GM18870 (cell line): ENCODE measurements at regions not wholly inside any gene's neighbourhood (a gene's known extent, or its start where the extent isn't known, plus 50 kb on each side); places are given as distances from the start of the nearest gene placed in this dataset.
A peak's percentile ranks its signal among the peaks of the same experiment; 100 is the strongest.
"Not testable (repeated sequence)": the region's sequence is repeated elsewhere in the genome, so short reads cannot be mapped to it uniquely, and the experiment has no call there.

ENCODE experiments used
- ATAC-seq: cut with Tn5 transposase; IDR thresholded peaks from one replicate; pipeline ENCODE4 v1.9.1; 2021; ENCODE audit warnings: moderate library complexity; ENCODE audit not compliant: unreplicated experiment

GRCh38 chr4:184335520-184335919 lies 117.8 kb upstream of the ENPP6 start:
- no peak for ATAC-seq

- not testable (repeated sequence) for ATAC-seq
Observed at GRCh38 chr4:184333446-184333845, 115.8 kb upstream of the ENPP6 start.

- no peak for ATAC-seq
Observed at GRCh38 chr4:184331268-184331995, 113.8 kb upstream of the ENPP6 start.

GRCh38 chr4:184330517-184331094 lies 112.9 kb upstream of the ENPP6 start:
- ATAC-seq, result not testable (repeated sequence)

- ATAC-seq, result peak; percentile 59
Observed at GRCh38 chr4:184329659-184330400, 112.2 kb upstream of the ENPP6 start.

GRCh38 chr4:184329235-184329634 lies 111.6 kb upstream of the ENPP6 start:
- ATAC-seq, result no peak

GRCh38 chr4:184328022-184328736 lies 110.5 kb upstream of the ENPP6 start:
- ATAC-seq, result peak; percentile 82

GRCh38 chr4:184324939-184325477 lies 107.3 kb upstream of the ENPP6 start:
- ATAC-seq, result no peak

GRCh38 chr4:184322328-184323025 lies 104.8 kb upstream of the ENPP6 start:
- no peak for ATAC-seq

- no peak for ATAC-seq
Observed at GRCh38 chr4:184320631-184321030, 103.0 kb upstream of the ENPP6 start.

- ATAC-seq, result peak; percentile 10
Observed at GRCh38 chr4:184318852-184319251, 101.2 kb upstream of the ENPP6 start.

GRCh38 chr4:184317234-184317918 lies 99.7 kb upstream of the ENPP6 start:
- ATAC-seq, result no peak

- no peak for ATAC-seq
Observed at GRCh38 chr4:184316821-184317220, 99.1 kb upstream of the ENPP6 start.

GRCh38 chr4:184315675-184316359 lies 98.1 kb upstream of the ENPP6 start:
- no peak for ATAC-seq

GRCh38 chr4:184313702-184314659 lies 96.3 kb upstream of the ENPP6 start:
- ATAC-seq, result peak; percentile 74

GRCh38 chr4:184313058-184313581 lies 95.4 kb upstream of the ENPP6 start:
- no peak for ATAC-seq

- no peak for ATAC-seq
Observed at GRCh38 chr4:184312126-184312525, 94.5 kb upstream of the ENPP6 start.
